Breast epithelium (tissue), 4 donors: ENCODE measurements at regions not wholly inside any gene's neighbourhood (a gene's known extent, or its start where the extent isn't known, plus 50 kb on each side); places are given as distances from the start of the nearest gene placed in this dataset.

Experiments
- DNase-seq, 2 donors: peaks; one replicate each; pipeline ENCODE4 v3.0.0-alpha.2; 2019; ENCODE audit warnings: low spot score in 2 of 2
- H3K27ac ChIP-seq, 2 donors: fragments of 200-600 bp; sonication (generic) in 1 of 2; one replicate each; pipeline ENCODE4 v1.5.1; 2016 to 2019; ENCODE audit warnings: mild to moderate bottlenecking in 1 of 2
- H3K27me3 ChIP-seq, 2 donors: fragments of 200-600 bp; sonication (generic) in 1 of 2; one replicate each; pipeline versions ENCODE4 v1.5.1 to v1.6.0; 2017 to 2019; ENCODE audit warnings: control low read depth in 1 of 2, mild to moderate bottlenecking in 1 of 2
- H3K36me3 ChIP-seq: fragments of 200-600 bp; one replicate; pipeline ENCODE4 v1.5.1; 2019
- H3K4me1 ChIP-seq, 2 donors: fragments of 200-600 bp; sonication (generic); one replicate each; pipeline ENCODE4 v1.5.1; 2016 to 2019; ENCODE audit warnings: control low read depth in 1 of 2
- H3K4me3 ChIP-seq, 3 donors: fragments of 200-600 bp; sonication (generic); 1 replicate in 2 of 3; 2 replicates in 1 of 3; pipeline ENCODE4 v1.5.1; 2016 to 2019; ENCODE audit warnings: mild to moderate bottlenecking in 3 of 3, moderate library complexity in 2 of 3
- H3K9me3 ChIP-seq, 2 donors: fragments of 200-600 bp; sonication (generic) in 1 of 2; one replicate each; pipeline ENCODE4 v1.5.1; 2016 to 2019; ENCODE audit warnings: control low read depth in 1 of 2
- CTCF ChIP-seq, 3 donors: fragments of 450-650 bp; IDR thresholded peaks; one replicate each; pipeline ENCODE4 v1.5.1; 2016 to 2017; ENCODE audit warnings: antibody characterized with exemption in 3 of 3, mild to moderate bottlenecking in 3 of 3, moderate library complexity in 3 of 3
- POLR2A ChIP-seq: fragments of 450-650 bp; IDR thresholded peaks from one replicate; pipeline ENCODE4 v1.6.1; 2016; ENCODE audit warnings: antibody characterized with exemption, mild to moderate bottlenecking, moderate library complexity
- POLR2AphosphoS5 ChIP-seq, 3 donors: sonication (generic); formaldehyde crosslinking; IDR thresholded peaks; one replicate each; pipeline ENCODE4 v1.6.1; 2017; ENCODE audit warnings: antibody characterized with exemption in 3 of 3
- intact Hi-C: fragments of 100-400 bp; cut with DNase I; formaldehyde crosslinking; loops from one replicate; pipeline ENCODE4 v1.15.1; 2023; ENCODE audit warnings: low total_unique reads

GRCh38 chr13:73532987-73533510 is 474.2 kb downstream of the KLF5 start:
- no peak overlapping the region for H3K4me3 ChIP-seq
- H3K27me3 ChIP-seq = no peaks in the 10 kb centered on the region
- intact Hi-C loops = no loop called here
- TF ChIP-seq CTCF (IDR thresholded peaks at IDR 0.05) (no peak), POLR2A (no peak), POLR2AphosphoS5 (IDR thresholded peaks at IDR 0.05) (no peak)
- no peak overlapping the region for H3K27ac ChIP-seq
- no peak for DNase-seq
- H3K9me3 ChIP-seq = no peaks in the 10 kb centered on the region
- no peaks in the 10 kb centered on the region for H3K4me1 ChIP-seq
- H3K36me3 ChIP-seq = no peaks in the 10 kb centered on the region

- Histone ChIP-seq H3K4me3 (no peak overlapping the region), H3K27me3 (no peaks in the 10 kb centered on the region), H3K27ac (no peak overlapping the region), H3K4me1 (no peaks in the 10 kb centered on the region), H3K9me3 (no peaks in the 10 kb centered on the region), H3K36me3 (no peaks in the 10 kb centered on the region)
- TF ChIP-seq POLR2A (no peak), POLR2AphosphoS5 (IDR thresholded peaks at IDR 0.05) (no peak), CTCF (IDR thresholded peaks at IDR 0.05) (no peak)
- no peak for DNase-seq
- intact Hi-C loops = no loop called here
These were observed 473.8 kb downstream of the KLF5 start for GRCh38 chr13:73532582-73532981.

- DNase-seq = no peak
- intact Hi-C loops = no loop called here
These were observed 472.2 kb downstream of the KLF5 start for GRCh38 chr13:73531014-73531413.

GRCh38 chr13:73522937-73523336 is 464.1 kb downstream of the KLF5 start:
- Histone ChIP-seq H3K9me3 (no peaks in the 10 kb centered on the region), H3K36me3 (no peaks in the 10 kb centered on the region), H3K4me1 (no peaks in the 10 kb centered on the region), H3K27me3 (no peaks in the 10 kb centered on the region), H3K4me3 (no peak overlapping the region), H3K27ac (no peak overlapping the region)
- TF ChIP-seq POLR2A (no peak), POLR2AphosphoS5 (IDR thresholded peaks at IDR 0.05) (no peak), CTCF (IDR thresholded peaks at IDR 0.05) (no peak)
- intact Hi-C loops = no loop called here
- DNase-seq = no peak

More at GRCh38 chr13:73531014-73531413, 472.2 kb downstream of the KLF5 start:
- Histone ChIP-seq H3K4me1 (no peaks in the 10 kb centered on the region), H3K9me3 (no peaks in the 10 kb centered on the region), H3K36me3 (no peaks in the 10 kb centered on the region), H3K27ac (no peak overlapping the region), H3K27me3 (no peaks in the 10 kb centered on the region), H3K4me3 (no peak overlapping the region)
- TF ChIP-seq POLR2A = no peak

GRCh38 chr13:73521985-73522524 is 463.2 kb downstream of the KLF5 start:
- Histone ChIP-seq H3K9me3 (no peaks in the 10 kb centered on the region), H3K27me3 (no peaks in the 10 kb centered on the region), H3K36me3 (no peaks in the 10 kb centered on the region), H3K4me1 (no peaks in the 10 kb centered on the region), H3K27ac (no peak overlapping the region), H3K4me3 (no peak overlapping the region)
- intact Hi-C loops = no loop called here
- no peak for DNase-seq
- TF ChIP-seq POLR2AphosphoS5 (IDR thresholded peaks at IDR 0.05) (no peak), CTCF (IDR thresholded peaks at IDR 0.05) (no peak), POLR2A (no peak)

- DNase-seq = no peak
- intact Hi-C loops = no loop called here
- TF ChIP-seq CTCF (IDR thresholded peaks at IDR 0.05) = no peak
- no peaks in the 10 kb centered on the region for H3K36me3 ChIP-seq
- no peaks in the 10 kb centered on the region for H3K9me3 ChIP-seq
- no peaks in the 10 kb centered on the region for H3K4me1 ChIP-seq
- no peak overlapping the region for H3K27ac ChIP-seq
- H3K27me3 ChIP-seq = no peaks in the 10 kb centered on the region
- no peak overlapping the region for H3K4me3 ChIP-seq
These were observed 462.5 kb downstream of the KLF5 start for GRCh38 chr13:73521290-73521624.
